Naive thymus-derived CD4-positive, alpha-beta T cell (primary cell): ENCODE measurements at regions not wholly inside any gene's neighbourhood (a gene's known extent, or its start where the extent isn't known, plus 50 kb on each side); places are given as distances from the start of the nearest gene placed in this dataset.

ENCODE experiments used
- ATAC-seq: fragments of 150-1000 bp; cut with Tn5 transposase; 2 replicates; pipeline ENCODE4 v1.10.0; 2021; ENCODE audit warnings: mild to moderate bottlenecking, moderate library complexity
- CTCF ChIA-PET: fragments of 350-600 bp; sonication (Branson Sonifier 250); formaldehyde crosslinking; loops from one replicate; lab custom pipeline; 2021; ENCODE audit warnings: antibody characterized with exemption; lab: Charles Lee
- POLR2A ChIA-PET: fragments of 350-600 bp; sonication (Branson Sonifier 250); formaldehyde crosslinking; loops from one replicate; lab custom pipeline; 2021; ENCODE audit warnings: antibody characterized with exemption, inconsistent platforms; lab: Charles Lee
- DNase-seq, 9 donors: peaks; one replicate each; pipeline versions ENCODE4 v3.0.0 to v3.0.0-alpha.2; 2020 to 2022; ENCODE audit warnings: mixed read lengths in 1 of 9
- H3K27ac ChIP-seq: one replicate; pipeline ENCODE4 v1.7.0; 2013; ENCODE audit warnings: mild to moderate bottlenecking, low read depth, low read length, moderate library complexity
- H3K27me3 ChIP-seq, 2 donors: one replicate each; pipeline ENCODE4 v1.7.0; 2013; ENCODE audit warnings: low read length in 2 of 2, mild to moderate bottlenecking in 2 of 2, moderate library complexity in 2 of 2; ENCODE audit not compliant: control insufficient read depth in 2 of 2, insufficient read depth in 2 of 2
- H3K36me3 ChIP-seq, 3 experiments: 1 replicate in 2 of 3; 2 replicates in 1 of 3; pipeline ENCODE4 v1.7.0; 2013; ENCODE audit warnings: low read length in 3 of 3, mild to moderate bottlenecking in 3 of 3, moderate library complexity in 1 of 3; ENCODE audit not compliant: insufficient read depth in 3 of 3, control insufficient read depth in 2 of 3
- H3K4me1 ChIP-seq, 2 donors: one replicate each; pipeline ENCODE4 v1.7.0; 2013; ENCODE audit warnings: low read length in 2 of 2, mild to moderate bottlenecking in 2 of 2, moderate library complexity in 1 of 2; ENCODE audit not compliant: control insufficient read depth in 2 of 2, insufficient read depth in 2 of 2
- H3K4me3 ChIP-seq: 2 replicates; pipeline ENCODE4 v1.7.0; 2013; ENCODE audit warnings: mild to moderate bottlenecking, low read length
- H3K9me3 ChIP-seq, 3 experiments: 1 replicate in 2 of 3; 2 replicates in 1 of 3; pipeline ENCODE4 v1.7.0; 2013; ENCODE audit warnings: low read length in 3 of 3; ENCODE audit not compliant: control insufficient read depth in 2 of 3
- H3K27ac Mint-ChIP-seq, 9 donors: one replicate each; pipeline ENCODE4 v1.8.0; 2020 to 2022; ENCODE audit warnings: mixed read lengths in 9 of 9, mild to moderate bottlenecking in 8 of 9, moderate library complexity in 5 of 9, inconsistent platforms in 2 of 9
- H3K27me3 Mint-ChIP-seq, 5 donors: one replicate each; pipeline ENCODE4 v1.8.0; 2021 to 2022; ENCODE audit warnings: mixed read lengths in 5 of 5, mild to moderate bottlenecking in 1 of 5
- H3K36me3 Mint-ChIP-seq, 5 donors: one replicate each; pipeline ENCODE4 v1.8.0; 2020 to 2022; ENCODE audit warnings: mixed read lengths in 5 of 5, mild to moderate bottlenecking in 3 of 5, inconsistent platforms in 1 of 5
- H3K4me1 Mint-ChIP-seq, 7 donors: one replicate each; pipeline ENCODE4 v1.8.0; 2020 to 2022; ENCODE audit warnings: mixed read lengths in 7 of 7, mild to moderate bottlenecking in 3 of 7, inconsistent platforms in 1 of 7
- H3K4me3 Mint-ChIP-seq, 10 donors: one replicate each; pipeline ENCODE4 v1.8.0; 2020 to 2022; ENCODE audit warnings: mild to moderate bottlenecking in 10 of 10, mixed read lengths in 10 of 10, moderate library complexity in 6 of 10, inconsistent platforms in 2 of 10
- H3K9me3 Mint-ChIP-seq, 11 donors: one replicate each; pipeline ENCODE4 v1.8.0; 2020 to 2022; ENCODE audit warnings: mixed read lengths in 11 of 11, mild to moderate bottlenecking in 4 of 11, inconsistent platforms in 1 of 11, moderate library complexity in 1 of 11
- intact Hi-C, 2 donors: fragments of 100-400 bp; cut with micrococcal nuclease; formaldehyde crosslinking; loops; one replicate each; pipeline ENCODE4 v1.15.1; 2023

GRCh38 chr4:180152831-180153230 is 2090.4 kb upstream of the TENM3 start:
- Histone ChIP-seq H3K4me3 (no peak overlapping the region), H3K4me1 (no peaks in the 10 kb centered on the region), H3K9me3 (no peaks in the 10 kb centered on the region), H3K27me3 (no peaks in the 10 kb centered on the region), H3K27ac (no peak overlapping the region), H3K36me3 (no peaks in the 10 kb centered on the region)
- DNase-seq (no peak), ATAC-seq (no peak)
- Mint-ChIP-seq H3K9me3 (peaks cover 0 to 5% (median 0%) of the 10 kb centered on the region in 11 donors), H3K27ac (no peak overlapping the region), H3K4me3 (no peak overlapping the region), H3K36me3 (no peaks in the 10 kb centered on the region), H3K4me1 (no peaks in the 10 kb centered on the region), H3K27me3 (no peaks in the 10 kb centered on the region)
- intact Hi-C loops, result no loop called here
- ChIA-PET CTCF (no interaction called here), POLR2A (no interaction called here)

- no peak for DNase-seq
- no peak overlapping the region for H3K27ac Mint-ChIP-seq
- Histone ChIP-seq H3K4me1 (no peaks in the 10 kb centered on the region), H3K27ac (no peak overlapping the region), H3K36me3 (no peaks in the 10 kb centered on the region), H3K9me3 (no peaks in the 10 kb centered on the region), H3K4me3 (no peak overlapping the region), H3K27me3 (no peaks in the 10 kb centered on the region)
- no peaks in the 10 kb centered on the region for H3K27me3 Mint-ChIP-seq
- ATAC-seq, result no peak
- intact Hi-C loops, result no loop called here
- H3K4me1 Mint-ChIP-seq, result no peaks in the 10 kb centered on the region
- ChIA-PET CTCF (no interaction called here), POLR2A (no interaction called here)
- H3K36me3 Mint-ChIP-seq, result no peaks in the 10 kb centered on the region
- H3K4me3 Mint-ChIP-seq, result no peak overlapping the region
- peaks cover 0 to 5% (median 0%) of the 10 kb centered on the region in 11 donors for H3K9me3 Mint-ChIP-seq
Measured at GRCh38 chr4:180153587-180153986, 2089.6 kb upstream of the TENM3 start.

GRCh38 chr4:180156684-180157083 is 2086.5 kb upstream of the TENM3 start:
- intact Hi-C loops, result no loop called here
- H3K4me3 Mint-ChIP-seq, result no peak overlapping the region
- ChIA-PET CTCF (no interaction called here), POLR2A (no interaction called here)
- H3K4me1 Mint-ChIP-seq, result no peaks in the 10 kb centered on the region
- peaks cover 0 to 5% (median 0%) of the 10 kb centered on the region in 11 donors for H3K9me3 Mint-ChIP-seq
- H3K36me3 ChIP-seq, result no peaks in the 10 kb centered on the region
- no peak overlapping the region for H3K4me3 ChIP-seq
- DNase-seq (no peak), ATAC-seq (no peak)
- H3K36me3 Mint-ChIP-seq, result no peaks in the 10 kb centered on the region
- H3K9me3 ChIP-seq, result no peaks in the 10 kb centered on the region
- H3K27ac Mint-ChIP-seq, result no peak overlapping the region
- no peak overlapping the region for H3K27ac ChIP-seq
- no peaks in the 10 kb centered on the region for H3K27me3 ChIP-seq
- H3K4me1 ChIP-seq, result no peaks in the 10 kb centered on the region
- no peaks in the 10 kb centered on the region for H3K27me3 Mint-ChIP-seq

DNA sequence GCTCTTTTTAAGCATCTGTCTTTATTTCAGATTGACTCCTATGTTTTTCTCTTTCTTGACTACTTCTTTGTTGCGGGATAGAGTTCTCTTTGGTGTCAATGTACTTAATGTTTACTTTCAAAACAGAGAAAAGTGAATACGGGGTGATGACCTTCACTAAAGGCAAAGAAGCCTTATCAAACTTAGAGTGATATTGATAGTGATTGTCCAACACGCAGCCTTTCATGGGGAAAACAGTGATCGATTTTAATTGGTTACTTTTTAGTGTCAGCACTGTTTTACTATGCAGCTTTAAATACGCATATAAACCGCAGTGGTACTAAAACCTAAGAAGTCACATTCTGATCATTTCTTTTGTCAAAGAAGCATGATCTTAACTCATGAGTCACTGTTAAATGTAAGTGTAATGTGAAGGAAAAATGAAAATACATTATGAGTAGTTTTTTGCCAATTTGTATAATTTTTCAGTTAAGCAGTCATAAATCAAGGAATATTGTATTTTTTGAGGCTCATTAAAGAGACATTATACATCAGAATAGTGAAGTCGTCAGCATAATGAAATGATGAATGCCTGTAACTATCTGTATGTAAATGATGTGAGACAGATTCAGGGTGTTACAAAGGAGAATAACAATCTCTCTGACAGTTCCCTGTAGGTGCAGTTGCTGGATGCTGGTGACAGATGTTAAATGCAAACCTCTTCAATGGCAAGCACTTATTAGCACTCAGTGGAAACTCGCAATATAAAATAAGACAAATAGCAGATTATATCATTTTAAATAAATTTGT is 2082.8 kb upstream of the TENM3 start:
- no peaks in the 10 kb centered on the region for H3K27me3 Mint-ChIP-seq
- DNase-seq (no peak), ATAC-seq (no peak)
- Histone ChIP-seq H3K4me3 (no peak overlapping the region), H3K27ac (no peak overlapping the region), H3K4me1 (no peaks in the 10 kb centered on the region), H3K36me3 (no peaks in the 10 kb centered on the region), H3K9me3 (no peaks in the 10 kb centered on the region), H3K27me3 (no peaks in the 10 kb centered on the region)
- peaks cover 0 to 2% (median 0%) of the 10 kb centered on the region in 11 donors for H3K9me3 Mint-ChIP-seq
- intact Hi-C loops, result no loop called here
- CTCF ChIA-PET, result no interaction called here
- H3K4me1 Mint-ChIP-seq, result no peaks in the 10 kb centered on the region
- POLR2A ChIA-PET, result interaction anchor here (0.6 kb wide), 1 partner anchor 1192 kb away, joined by 4 read pairs; no protein-coding TSS in a partner anchor
- H3K4me3 Mint-ChIP-seq, result no peak overlapping the region
- H3K27ac Mint-ChIP-seq, result no peak overlapping the region
- no peaks in the 10 kb centered on the region for H3K36me3 Mint-ChIP-seq

DNA sequence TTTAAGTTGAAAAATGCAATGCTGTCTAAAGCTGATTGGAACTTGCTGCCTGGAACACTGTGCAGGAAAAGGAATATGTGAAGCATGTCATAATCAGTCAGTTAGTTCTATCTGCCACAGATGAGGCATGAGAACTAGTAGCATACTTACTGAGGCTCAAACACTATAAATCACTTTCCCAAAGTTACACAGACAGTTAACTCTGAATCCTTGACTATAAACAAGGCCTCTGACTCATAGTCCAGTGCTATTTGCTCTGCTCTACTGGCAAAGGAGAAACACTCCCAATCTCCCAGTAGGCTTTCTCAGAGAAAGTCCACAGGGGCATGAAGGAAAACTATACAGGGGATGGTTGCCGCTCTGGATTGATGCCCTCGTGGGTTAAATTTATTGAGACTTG is 2078.4 kb upstream of the TENM3 start:
- no peak overlapping the region for H3K27ac ChIP-seq
- no peaks in the 10 kb centered on the region for H3K27me3 ChIP-seq
- no peaks in the 10 kb centered on the region for H3K9me3 ChIP-seq
- H3K4me3 ChIP-seq, result no peak overlapping the region
- CTCF ChIA-PET, result no interaction called here
- Mint-ChIP-seq H3K36me3 (no peaks in the 10 kb centered on the region), H3K27ac (no peak overlapping the region), H3K9me3 (peaks cover 0 to 10% (median 0%) of the 10 kb centered on the region in 11 donors), H3K27me3 (no peaks in the 10 kb centered on the region), H3K4me3 (no peak overlapping the region), H3K4me1 (no peaks in the 10 kb centered on the region)
- no peaks in the 10 kb centered on the region for H3K4me1 ChIP-seq
- no peaks in the 10 kb centered on the region for H3K36me3 ChIP-seq
- intact Hi-C loops, result no loop called here
- ATAC-seq (no peak), DNase-seq (no peak)
- POLR2A ChIA-PET, result no interaction called here

- H3K27ac ChIP-seq, result no peak overlapping the region
- H3K9me3 ChIP-seq, result no peaks in the 10 kb centered on the region
- Mint-ChIP-seq H3K9me3 (peaks cover 0 to 14% (median 0%) of the 10 kb centered on the region in 11 donors), H3K4me1 (no peaks in the 10 kb centered on the region), H3K36me3 (no peaks in the 10 kb centered on the region), H3K27ac (no peak overlapping the region), H3K27me3 (no peaks in the 10 kb centered on the region), H3K4me3 (no peak overlapping the region)
- ChIA-PET CTCF (no interaction called here), POLR2A (no interaction called here)
- H3K4me3 ChIP-seq, result no peak overlapping the region
- no peaks in the 10 kb centered on the region for H3K36me3 ChIP-seq
- intact Hi-C loops, result no loop called here
- H3K27me3 ChIP-seq, result no peaks in the 10 kb centered on the region
- H3K4me1 ChIP-seq, result no peaks in the 10 kb centered on the region
- ATAC-seq (no peak), DNase-seq (no peak)
Measured at GRCh38 chr4:180169394-180169793, 2073.8 kb upstream of the TENM3 start.

GRCh38 chr4:180169966-180170365 is 2073.2 kb upstream of the TENM3 start:
- ChIA-PET POLR2A (no interaction called here), CTCF (no interaction called here)
- ATAC-seq, result no peak
- no peaks in the 10 kb centered on the region for H3K4me1 Mint-ChIP-seq
- H3K4me1 ChIP-seq, result no peaks in the 10 kb centered on the region
- peaks cover 0 to 14% (median 0%) of the 10 kb centered on the region in 11 donors for H3K9me3 Mint-ChIP-seq
- no peaks in the 10 kb centered on the region for H3K9me3 ChIP-seq
- no peaks in the 10 kb centered on the region for H3K36me3 Mint-ChIP-seq
- H3K4me3 Mint-ChIP-seq, result no peak overlapping the region
- H3K27me3 Mint-ChIP-seq, result no peaks in the 10 kb centered on the region
- H3K27ac ChIP-seq, result no peak overlapping the region
- H3K36me3 ChIP-seq, result no peaks in the 10 kb centered on the region
- no peak overlapping the region for H3K4me3 ChIP-seq
- intact Hi-C loops, result no loop called here
- no peak for DNase-seq
- H3K27ac Mint-ChIP-seq, result no peak overlapping the region
- H3K27me3 ChIP-seq, result no peaks in the 10 kb centered on the region
